Medulla oblongata (tissue), 1 donor: ENCODE measurements at regions not wholly inside any gene's neighbourhood (a gene's known extent, or its start where the extent isn't known, plus 50 kb on each side); places are given as distances from the start of the nearest gene placed in this dataset.
"Not testable (repeated sequence)": the region's sequence is repeated elsewhere in the genome, so short reads cannot be mapped to it uniquely, and the experiment has no call there.

Source experiments
- DNase-seq: peaks from one replicate; pipeline ENCODE4 v3.0.0-alpha.2; 2015; ENCODE audit errors: extremely low spot score

DNA sequence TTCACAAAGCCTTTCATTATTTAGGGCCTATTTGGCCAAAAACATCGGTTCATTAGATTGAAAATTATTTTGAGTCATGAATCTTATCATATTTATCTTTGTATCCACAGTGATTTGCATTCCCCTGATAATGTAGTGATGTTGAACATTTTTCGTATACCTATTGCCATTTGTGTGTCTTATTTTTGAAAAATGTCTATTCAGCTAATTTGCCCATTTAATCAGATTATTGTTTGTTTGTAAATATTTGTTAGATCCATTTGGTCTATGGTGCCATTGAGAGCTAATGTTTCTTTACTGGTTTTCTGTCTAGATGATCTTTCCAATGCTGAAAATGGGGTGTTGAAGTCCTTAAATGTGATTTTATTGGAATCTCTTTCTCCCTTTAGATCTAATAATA, 439.2 kb upstream of the TYRP1 start:
- DNase-seq, result no peak

DNA sequence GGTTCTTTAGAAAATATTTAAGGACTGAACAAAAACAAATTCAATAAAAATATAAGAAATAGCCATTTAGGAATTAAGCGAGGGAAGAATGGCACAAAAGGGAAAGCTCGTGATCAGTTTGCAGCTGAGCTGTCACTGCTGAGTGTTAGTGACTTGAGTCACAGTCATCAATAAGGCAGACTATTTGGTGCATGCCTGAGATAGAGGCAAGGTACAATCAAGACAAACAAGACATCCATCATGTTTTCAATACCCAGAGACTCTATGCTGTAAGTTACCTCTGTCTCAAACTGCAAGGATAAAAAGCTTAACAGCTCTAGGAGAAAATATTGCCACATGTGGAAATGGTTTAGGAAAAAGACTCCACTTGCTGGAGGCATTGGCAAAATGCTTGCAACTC, 426.4 kb upstream of the TYRP1 start:
- DNase-seq, result no peak

DNA sequence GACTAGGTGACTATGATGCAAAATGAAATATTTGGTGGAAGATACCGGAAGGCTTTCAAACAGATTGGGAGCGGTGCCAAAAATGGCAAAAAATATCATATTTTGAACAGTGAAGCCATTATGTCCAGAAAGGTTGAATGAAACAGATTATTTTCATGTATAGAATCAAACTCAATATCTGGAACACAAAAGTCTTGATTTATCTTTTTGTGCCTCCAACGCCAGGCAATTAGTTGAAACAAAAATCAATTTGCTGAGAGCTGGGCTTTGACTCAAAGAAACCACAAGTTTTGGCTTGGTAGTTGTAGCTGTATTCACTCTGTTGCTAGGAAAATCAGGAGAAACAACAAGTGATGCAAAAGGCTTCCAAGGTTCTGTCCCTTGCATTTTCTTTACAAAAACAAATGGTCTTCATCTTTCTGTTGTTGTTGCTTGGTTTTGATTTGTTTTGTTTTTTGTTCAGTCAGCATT, 421.7 kb upstream of the TYRP1 start:
- DNase-seq, result peak; percentile 22

DNA sequence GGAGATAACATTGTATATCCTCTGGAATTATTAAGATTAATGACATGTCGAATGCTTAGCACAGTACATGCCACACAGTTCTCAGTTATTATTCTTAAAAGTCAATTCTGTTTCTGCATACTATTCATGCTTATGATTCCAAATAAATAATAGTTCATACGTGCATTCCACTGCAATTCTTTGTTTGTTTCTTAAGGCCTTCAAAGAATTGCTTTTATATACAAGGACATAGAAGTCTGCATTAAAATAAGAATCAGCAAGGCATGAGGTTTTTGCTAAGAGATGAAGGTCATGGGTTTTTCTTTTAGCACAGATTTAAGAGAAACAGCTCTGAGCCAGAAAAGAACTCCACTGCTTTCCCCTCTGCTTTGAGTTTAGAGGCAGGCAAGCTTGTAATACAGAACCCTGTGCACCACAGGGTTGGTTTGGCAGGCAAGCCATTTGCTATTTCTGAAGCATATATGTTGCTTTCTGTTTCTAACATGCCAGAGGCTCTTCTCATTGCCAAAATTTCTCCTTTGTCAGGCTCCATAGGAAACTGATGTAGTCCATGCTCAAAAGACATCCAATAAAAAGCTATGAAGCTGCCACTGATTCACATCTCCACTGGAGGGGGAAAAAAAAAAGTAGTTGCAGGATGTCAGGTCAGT, 420.6 kb upstream of the TYRP1 start:
- DNase-seq, result no peak

DNA sequence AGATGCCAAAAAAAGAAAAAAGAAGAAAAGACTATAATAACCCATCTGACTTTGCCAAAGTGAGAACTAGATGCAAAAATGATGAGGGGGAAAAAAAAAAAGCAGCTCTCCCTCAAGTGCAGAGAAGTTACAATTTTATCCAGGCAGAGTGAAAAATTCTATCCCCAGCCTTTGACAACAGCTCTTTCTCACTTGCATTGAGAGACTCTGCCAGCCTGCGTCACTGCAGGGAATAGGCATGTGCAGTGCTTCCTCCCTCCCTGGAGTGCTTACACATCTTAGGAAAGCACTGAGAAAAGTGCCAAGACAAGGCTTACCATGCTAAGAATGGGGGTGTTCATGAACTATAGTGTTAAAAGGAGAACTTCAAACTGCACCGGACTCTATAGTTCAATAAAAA, 418.6 kb upstream of the TYRP1 start:
- DNase-seq, result peak; percentile 46

DNA sequence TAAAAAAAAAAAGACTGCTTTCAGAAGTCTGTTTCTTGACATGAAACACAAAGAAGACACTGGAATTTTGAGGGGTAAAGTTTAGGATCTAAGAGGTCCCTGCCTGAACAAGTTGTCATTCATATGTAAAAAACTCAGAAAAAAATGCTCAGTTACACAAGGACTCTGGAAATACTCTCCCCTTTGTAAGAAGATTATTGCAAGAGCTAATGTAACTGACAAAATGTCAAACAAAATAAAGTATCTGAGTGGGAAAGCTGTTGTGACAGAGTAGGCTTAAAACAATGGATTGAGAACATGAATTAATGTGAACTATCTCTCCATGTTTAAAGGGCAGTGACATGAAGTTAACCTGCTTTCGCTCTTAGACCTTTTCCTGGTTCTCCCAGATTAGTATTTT, 416.7 kb upstream of the TYRP1 start:
- DNase-seq, result no peak

DNA sequence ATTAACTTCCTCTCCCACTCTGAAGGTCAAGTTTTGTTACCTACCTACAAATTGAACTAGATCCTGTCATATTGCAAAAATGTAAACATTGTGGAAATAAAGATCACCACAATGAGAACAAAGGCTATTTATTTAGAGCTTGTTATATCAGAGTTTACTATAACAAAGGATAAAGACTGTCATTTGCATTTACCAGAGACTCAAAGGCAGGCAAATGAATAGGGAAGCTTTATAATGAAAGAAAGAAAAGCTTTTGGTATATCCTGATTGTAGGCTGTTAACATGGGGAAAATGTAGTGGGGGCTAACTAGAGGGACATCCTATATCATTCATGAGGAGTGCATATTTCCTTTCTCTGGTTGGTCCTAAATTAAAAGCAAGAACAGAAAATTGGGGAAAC, 403.5 kb upstream of the TYRP1 start:
- peak; percentile 23 for DNase-seq

DNA sequence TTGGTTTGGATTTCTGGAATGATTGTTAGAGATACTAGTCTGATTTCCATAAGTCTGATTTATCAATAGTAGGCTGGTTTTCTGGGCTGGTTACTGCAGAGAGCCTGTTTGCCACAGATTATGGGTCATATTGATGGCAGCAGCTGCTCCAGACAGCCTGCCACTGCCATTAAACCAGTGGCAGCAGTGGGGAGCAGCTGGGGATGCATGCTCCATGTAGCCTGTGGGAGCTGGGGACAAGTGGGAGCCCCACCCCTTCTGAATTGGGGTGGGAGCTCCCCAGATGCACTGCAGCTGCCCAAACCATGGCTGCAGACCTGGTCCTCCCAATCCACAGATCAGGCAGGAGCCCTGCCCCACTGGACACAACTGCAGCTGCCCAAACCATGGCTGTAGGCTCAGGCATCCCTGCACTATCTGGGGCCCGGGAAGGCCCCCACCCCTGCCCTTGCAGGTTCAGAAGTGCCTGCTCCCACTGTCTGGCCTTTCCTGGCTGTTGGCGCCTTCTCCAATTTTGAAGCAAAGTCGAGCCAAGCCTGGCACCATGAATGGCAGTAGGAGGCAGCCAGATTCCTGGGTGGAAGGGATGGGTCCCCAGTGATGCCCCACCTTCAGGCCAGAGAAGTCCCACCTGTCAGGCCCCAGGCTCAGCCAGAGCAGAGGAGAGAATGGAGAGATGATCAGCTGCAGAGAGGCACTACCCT, 402.9 kb upstream of the TYRP1 start:
- no peak for DNase-seq

DNA sequence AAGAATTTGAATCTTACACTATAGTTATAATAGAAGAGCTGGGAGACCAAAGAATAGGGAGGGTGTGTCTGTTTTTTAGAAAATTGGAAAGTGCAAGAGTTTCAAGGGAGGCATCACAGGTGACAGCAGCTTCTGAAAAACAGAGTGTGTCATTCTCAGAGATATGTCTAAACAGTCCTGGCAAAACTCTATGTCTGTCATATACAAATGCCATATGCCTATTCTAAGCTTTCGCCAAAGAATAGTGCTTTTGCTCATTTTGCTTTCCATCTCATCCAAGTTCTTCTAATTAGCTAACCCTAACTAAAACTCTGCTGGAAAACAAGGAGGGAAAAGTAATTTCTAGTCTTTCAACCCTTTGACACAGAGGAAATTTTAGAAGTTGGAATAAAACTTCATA, 388.0 kb upstream of the TYRP1 start:
- no peak for DNase-seq

DNA sequence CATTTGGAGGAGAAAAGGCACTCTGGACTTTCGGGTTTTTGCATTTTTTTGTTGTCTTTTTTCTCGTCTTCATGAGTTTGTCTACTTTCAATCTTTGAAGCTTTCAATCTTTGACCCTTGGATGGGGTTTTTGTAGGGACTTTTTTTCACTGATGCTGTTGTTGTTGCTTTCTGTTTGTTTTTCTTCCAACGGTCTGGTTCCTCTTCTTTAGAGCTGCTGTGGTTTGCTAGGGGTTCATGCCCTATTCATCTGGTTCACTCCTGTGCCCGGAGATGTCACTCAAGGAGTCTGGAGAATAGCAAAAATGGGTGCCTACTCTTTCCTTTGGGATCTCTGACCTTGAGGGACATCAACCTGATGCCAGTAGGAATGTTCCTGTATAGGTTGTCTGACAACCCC, 378.6 kb upstream of the TYRP1 start:
- no peak for DNase-seq

DNA sequence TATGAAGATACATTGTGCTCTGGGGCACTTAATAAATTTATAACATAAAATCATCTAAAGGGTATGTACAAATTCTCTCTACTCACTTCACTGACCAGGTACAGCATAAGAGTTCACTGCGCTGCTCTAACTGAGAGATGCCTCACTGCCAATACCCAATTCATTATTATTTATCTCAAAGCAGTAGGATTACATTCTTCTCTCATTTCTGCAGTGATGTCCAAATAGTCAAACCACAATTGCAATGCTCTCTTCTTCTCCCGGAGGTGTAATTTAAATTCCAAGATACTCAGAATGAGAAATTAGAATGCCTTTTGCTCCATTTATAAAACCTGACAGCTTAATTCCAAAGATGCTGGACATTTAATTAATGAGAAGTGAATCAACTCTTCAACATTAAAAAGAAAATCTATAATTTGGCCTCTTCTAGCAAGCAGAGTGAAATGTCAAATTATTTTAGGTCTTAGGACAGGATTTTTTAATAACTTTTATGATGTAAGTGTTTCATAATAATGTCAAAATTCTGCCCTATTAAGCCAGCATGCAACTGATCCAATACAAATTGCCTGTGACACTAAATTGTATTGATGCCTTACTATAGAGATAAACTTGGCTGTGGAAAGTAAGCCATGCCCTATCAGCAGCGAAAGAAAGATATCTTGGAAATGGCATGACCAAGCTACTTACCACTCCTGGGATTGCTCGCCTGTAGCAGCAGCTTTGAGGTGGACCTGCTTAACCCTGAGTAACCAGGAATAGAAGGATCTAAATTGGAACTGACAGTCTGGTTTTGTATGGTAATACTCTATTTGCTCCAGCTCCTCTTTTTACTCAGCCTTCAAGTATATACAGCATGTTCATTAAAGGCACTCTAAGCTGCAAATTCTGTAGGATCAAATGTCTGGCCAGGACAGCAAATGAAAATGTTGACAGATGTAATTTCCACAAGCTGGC, 374.2 kb upstream of the TYRP1 start:
- DNase-seq, result no peak

DNA sequence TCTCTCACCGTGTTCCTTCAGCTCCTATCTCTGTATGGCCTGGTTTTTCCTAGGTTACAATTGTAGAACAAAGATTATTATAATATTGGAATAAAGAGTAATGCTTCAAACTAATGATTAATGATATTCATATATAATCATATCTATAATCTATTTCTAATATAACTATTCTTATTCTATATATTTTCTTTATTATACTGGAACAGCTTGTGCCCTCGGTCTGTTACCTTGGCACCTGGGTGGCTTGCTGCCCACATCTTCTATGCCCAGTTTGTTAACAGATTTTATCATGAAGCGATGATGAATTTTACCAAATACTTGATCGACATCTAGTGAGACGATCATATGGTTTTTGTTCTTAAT, 363.6 kb upstream of the TYRP1 start:
- DNase-seq, result no peak

DNA sequence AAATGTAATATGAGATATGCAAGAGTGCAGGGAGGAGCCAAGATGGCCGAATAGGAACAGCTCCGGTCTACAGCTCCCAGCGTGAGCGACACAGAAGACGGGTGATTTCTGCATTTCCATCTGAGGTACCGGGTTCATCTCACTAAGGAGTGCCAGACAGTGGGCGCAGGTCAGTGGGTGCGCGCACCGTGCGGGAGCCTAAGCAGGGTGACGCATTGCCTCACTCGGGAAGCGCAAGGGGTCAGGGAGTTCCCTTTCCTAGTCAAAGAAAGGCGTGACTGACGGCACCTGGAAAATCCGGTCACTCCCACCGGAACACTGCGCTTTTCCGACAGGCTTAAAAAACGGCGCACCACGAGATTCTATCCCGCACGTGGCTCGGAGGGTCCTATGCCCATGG, 359.2 kb upstream of the TYRP1 start:
- not testable (repeated sequence) for DNase-seq

DNA sequence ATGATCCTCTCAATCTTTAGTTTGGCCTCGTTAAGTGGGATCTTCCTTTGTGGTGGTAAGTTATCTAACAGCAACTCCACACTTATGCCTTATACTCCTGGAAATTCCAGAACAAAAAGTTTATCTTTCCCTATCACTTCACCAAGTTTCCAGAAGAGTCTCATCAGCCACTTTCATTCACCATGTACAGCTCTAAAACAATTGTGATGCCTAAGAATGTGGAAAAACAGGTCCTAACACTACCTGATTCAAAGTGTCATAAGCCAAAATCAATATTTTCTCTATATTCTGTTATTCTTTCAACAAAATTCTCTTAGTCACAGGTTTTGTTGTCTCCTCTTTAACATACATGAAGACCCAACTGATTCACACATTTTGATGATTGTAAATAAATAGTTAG, 342.4 kb upstream of the TYRP1 start:
- no peak for DNase-seq

DNA sequence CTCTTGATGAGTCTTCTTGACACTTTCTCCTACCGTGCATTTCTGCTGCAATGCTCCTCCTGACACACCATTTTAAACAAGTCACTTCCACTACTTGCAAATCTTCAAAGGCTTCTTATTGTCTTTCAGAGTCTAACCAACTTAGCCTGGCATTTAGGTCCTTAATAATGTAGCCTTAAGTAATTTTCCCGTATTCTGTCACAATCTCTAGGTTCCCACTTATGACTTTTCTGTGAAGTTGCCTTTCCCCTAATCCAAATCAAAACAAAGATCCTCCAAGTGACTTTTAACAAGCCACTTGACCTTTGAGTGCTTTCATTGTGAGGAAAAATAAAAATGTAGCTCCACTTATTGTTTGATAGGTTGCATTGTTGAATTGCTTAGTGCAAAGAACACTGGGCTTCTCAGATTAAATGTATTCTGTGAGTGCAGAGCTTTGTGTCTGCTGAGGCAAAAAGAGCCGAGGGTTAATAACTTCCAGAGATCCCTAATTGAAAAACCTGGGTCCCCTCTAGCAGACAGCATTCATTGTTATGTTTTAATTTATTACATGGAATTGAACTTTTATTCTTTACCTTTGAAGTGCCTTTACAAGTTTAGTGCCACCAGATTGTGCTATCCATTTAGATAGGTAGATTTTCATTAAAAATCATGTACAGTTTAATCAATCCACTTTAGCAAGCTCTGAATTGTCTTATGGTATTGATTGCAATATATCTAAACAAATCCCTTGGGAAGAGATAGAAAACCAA, 341.7 kb upstream of the TYRP1 start:
- no peak for DNase-seq

DNA sequence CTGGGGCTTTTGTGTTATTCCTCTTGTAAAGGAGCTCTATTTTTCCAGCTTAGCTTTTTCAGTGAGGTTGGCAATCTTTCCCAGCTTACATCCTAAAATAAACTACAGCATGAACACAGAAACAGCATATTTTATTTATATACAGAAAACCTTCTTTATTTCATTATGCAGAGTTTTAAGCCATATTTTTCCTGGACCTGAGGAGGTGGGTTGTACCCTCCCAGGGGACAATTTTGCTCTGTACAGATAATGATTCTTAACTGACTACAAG, 341.2 kb upstream of the TYRP1 start:
- DNase-seq, result no peak

DNA sequence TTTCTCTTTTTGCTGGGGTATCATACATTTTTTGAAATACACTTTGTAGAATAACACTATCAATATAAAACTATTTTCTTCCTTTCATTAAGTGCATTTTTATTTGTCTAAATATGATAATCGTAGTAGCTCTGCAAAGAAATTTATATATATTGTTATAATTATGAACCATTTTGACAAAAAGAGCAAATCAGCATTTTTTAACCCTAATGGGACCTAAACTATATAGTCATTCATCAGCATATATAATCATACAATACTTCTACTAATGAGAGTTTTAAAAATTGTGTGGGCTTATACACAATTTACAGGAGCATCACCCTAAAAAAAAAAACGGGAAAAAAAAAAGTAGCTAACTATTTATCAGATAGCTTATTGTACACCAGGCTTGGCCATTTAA, 329.7 kb upstream of the TYRP1 start:
- no peak for DNase-seq

DNA sequence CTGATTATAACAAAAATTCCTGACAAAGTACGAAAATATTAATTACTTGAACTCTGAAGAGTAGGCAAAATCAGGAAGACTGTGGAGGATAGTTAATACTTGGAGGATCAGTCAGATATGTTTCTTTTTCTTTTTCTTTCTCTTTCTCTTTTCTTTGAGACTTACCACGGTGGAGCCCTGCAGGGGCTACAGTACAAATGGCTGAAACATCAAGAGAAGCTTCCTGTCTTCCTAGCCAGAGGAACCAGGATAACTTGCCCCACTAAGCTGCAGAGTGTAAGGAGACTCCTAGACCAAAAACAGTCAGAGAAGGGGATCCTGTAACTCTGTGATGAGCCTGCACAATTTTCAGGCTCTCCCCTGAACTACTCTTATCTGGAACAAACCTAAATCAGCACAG, 324.6 kb upstream of the TYRP1 start:
- no peak for DNase-seq

DNA sequence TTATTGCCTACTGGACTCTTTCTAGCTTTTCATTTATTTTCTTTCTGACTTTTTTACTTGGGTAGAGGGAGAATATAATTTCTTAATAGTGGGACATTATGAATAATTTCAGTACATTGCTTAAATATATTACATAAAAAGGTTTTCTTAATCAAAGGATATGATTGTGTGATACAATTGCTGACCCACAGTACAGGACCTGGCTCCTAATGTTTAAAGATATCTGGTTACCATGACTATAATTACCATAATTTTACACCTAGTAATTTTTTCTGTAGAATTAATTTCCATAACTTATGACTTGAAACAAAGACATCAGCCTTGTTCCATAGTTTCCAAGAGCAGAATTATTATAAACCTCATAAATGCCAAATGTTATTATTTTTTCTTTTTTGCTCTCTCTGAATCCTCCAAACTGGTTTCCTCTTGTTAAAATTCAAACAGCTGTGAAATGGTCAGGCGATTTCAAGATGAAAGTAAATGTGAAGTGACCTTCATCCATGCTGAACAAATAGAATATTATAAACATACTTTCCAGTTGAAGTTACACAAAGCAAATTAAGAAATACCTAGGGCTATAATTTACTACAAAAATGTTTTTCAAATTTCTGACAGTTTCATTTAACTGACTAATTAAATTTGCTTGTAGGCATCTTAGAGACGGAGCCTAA, 301.2 kb upstream of the TYRP1 start:
- DNase-seq, result no peak

DNA sequence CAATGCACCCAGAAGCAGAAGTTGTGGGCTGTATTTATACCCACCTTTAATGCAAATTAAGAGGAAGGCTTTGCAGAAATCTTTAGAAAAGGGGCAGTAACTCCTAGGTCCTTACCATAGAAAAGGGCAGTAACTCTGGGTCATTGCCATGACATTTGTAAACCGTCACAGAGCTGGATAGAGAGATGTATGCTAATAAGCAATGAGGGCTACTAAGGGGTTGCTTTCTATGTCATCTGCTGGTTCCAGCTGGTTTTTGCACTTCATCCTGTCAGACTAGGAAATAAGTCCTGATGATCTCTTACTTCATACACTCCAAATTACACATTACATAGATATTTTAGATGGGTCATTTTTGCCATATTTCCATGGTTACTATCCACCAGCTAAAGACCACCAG, 299.1 kb upstream of the TYRP1 start:
- no peak for DNase-seq

DNA sequence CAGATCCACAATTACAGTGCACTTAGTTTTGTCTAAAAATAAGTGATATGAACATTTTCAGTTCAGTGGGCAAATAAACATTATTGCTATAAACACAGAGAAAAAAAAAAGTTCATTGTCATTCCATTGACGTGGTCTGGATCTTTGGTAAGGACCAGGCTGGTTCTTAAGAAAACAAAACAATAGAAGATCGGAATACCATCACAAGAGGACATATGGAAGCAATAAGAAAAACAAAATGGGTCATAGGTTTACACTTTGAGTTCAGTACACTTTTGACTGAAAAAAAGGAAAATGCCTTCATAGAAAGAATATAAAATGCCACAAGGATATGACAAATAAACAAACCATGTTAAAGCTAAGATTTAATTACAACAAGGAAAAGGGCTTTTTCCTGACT, 289.5 kb upstream of the TYRP1 start:
- DNase-seq, result no peak

DNA sequence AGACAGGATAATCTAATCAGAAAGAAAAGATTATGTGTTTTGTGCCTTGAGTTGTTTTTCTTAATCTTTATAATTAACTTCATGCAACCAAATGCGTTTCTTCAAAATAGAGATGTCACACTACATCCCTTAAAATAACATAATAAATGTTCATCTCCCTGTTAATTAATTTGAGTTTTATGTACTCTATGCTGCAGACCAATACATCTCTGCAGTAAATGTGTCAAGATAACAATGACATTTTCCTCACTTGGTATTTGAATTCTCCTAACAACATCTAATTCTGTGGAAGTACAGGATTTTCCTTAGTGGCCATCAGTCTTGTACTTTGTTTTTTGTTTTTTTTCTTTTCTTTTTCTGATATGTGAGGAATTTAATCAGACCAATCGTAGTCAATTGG, 279.2 kb upstream of the TYRP1 start:
- DNase-seq, result no peak
